Cardiac muscle cell (in vitro differentiated cells and primary cell): ENCODE measurements at regions not wholly inside any gene's neighbourhood (a gene's known extent, or its start where the extent isn't known, plus 50 kb on each side); places are given as distances from the start of the nearest gene placed in this dataset.

Experiments used
- DNase-seq, 2 donors: peaks; one replicate each; pipeline versions ENCODE4 v3.0.0 to v3.0.0-alpha.2; 2010 to 2017; ENCODE audit warnings: low read depth in 1 of 2, low spot score in 1 of 2
- H3K27ac ChIP-seq: fragments of 200-600 bp; sonication (generic); 2 replicates; pipeline ENCODE4 v1.5.1; 2016
- H3K27me3 ChIP-seq: fragments of 200-600 bp; sonication (generic); 2 replicates; pipeline ENCODE4 v1.6.0; 2016; ENCODE audit warnings: control low read depth
- H3K36me3 ChIP-seq: fragments of 200-600 bp; sonication (generic); 2 replicates; pipeline ENCODE4 v1.5.1; 2016; ENCODE audit warnings: control low read depth
- H3K4me1 ChIP-seq: fragments of 200-600 bp; sonication (generic); 2 replicates; pipeline ENCODE4 v1.8.1; 2017; ENCODE audit warnings: low read depth, mild to moderate bottlenecking, mixed run types
- H3K4me3 ChIP-seq: fragments of 200-600 bp; sonication (generic); 2 replicates; pipeline ENCODE4 v1.5.1; 2016; ENCODE audit warnings: mild to moderate bottlenecking
- H3K9me3 ChIP-seq: fragments of 200-600 bp; sonication (generic); 2 replicates; pipeline ENCODE4 v1.5.1; 2017; ENCODE audit warnings: low read depth, mild to moderate bottlenecking, control low read depth
- CTCF ChIP-seq: IDR thresholded peaks from 2 replicates; pipeline ENCODE4 v1.5.1; 2012; ENCODE audit warnings: low read depth, mild to moderate bottlenecking, low read length

GRCh38 chr12:27901959-27902358, 70.6 kb downstream of the PTHLH start:
- Histone ChIP-seq H3K27me3 (no peaks in the 10 kb centered on the region), H3K9me3 (no peaks in the 10 kb centered on the region), H3K4me3 (no peak overlapping the region), H3K36me3 (no peaks in the 10 kb centered on the region), H3K27ac (no peak overlapping the region), H3K4me1 (no peaks in the 10 kb centered on the region)
- no peak for TF ChIP-seq CTCF
- peak in 1 of 2 donors; percentile 39 for DNase-seq

- Histone ChIP-seq H3K36me3 (no peaks in the 10 kb centered on the region), H3K27ac (no peak overlapping the region), H3K9me3 (no peaks in the 10 kb centered on the region), H3K4me1 (no peaks in the 10 kb centered on the region), H3K27me3 (no peaks in the 10 kb centered on the region), H3K4me3 (no peak overlapping the region)
- no peak for TF ChIP-seq CTCF
- DNase-seq = no peak
Measured at GRCh38 chr12:27900920-27901879, 71.3 kb downstream of the PTHLH start.

- Histone ChIP-seq H3K27me3 (no peaks in the 10 kb centered on the region), H3K4me1 (no peaks in the 10 kb centered on the region), H3K4me3 (no peak overlapping the region), H3K27ac (no peak overlapping the region), H3K9me3 (no peaks in the 10 kb centered on the region), H3K36me3 (no peaks in the 10 kb centered on the region)
- DNase-seq = peak; percentile 3 to 97
- TF ChIP-seq CTCF = no peak
Measured at GRCh38 chr12:27899151-27899661, 73.3 kb downstream of the PTHLH start.

- Histone ChIP-seq H3K4me1 (no peaks in the 10 kb centered on the region), H3K9me3 (no peaks in the 10 kb centered on the region), H3K27me3 (no peaks in the 10 kb centered on the region), H3K27ac (no peak overlapping the region), H3K4me3 (no peak overlapping the region), H3K36me3 (no peaks in the 10 kb centered on the region)
- TF ChIP-seq CTCF = no peak
- no peak for DNase-seq
Measured at GRCh38 chr12:27898022-27898421, 74.5 kb downstream of the PTHLH start.

GRCh38 chr12:27896419-27896990, 76.0 kb downstream of the PTHLH start:
- no peak for TF ChIP-seq CTCF
- Histone ChIP-seq H3K4me3 (no peak overlapping the region), H3K9me3 (no peaks in the 10 kb centered on the region), H3K27ac (no peak overlapping the region), H3K36me3 (no peaks in the 10 kb centered on the region), H3K27me3 (no peaks in the 10 kb centered on the region), H3K4me1 (no peaks in the 10 kb centered on the region)
- no peak for DNase-seq
